HS-5 (cell line): ENCODE measurements at regions not wholly inside any gene's neighbourhood (a gene's known extent, or its start where the extent isn't known, plus 50 kb on each side); places are given as distances from the start of the nearest gene placed in this dataset.

Experiments
- DNase-seq: peaks from one replicate; pipeline ENCODE4 v3.0.0-alpha.2; 2012; ENCODE audit warnings: low read depth

GRCh38 chr21:28235169-28235895 lies 757.3 kb downstream of the LTN1 start:
- DNase-seq, result no peak

GRCh38 chr21:28234326-28234725 lies 758.4 kb downstream of the LTN1 start:
- no peak for DNase-seq

GRCh38 chr21:28233536-28234220 lies 759.0 kb downstream of the LTN1 start:
- no peak for DNase-seq

GRCh38 chr21:28230559-28230958 lies 762.1 kb downstream of the LTN1 start:
- peak; percentile 31 for DNase-seq

- DNase-seq, result peak; percentile 81
These were observed 762.9 kb downstream of the LTN1 start for GRCh38 chr21:28229814-28230213.

GRCh38 chr21:28228636-28228995 lies 764.1 kb downstream of the LTN1 start:
- no peak for DNase-seq

- DNase-seq, result no peak
These were observed 764.6 kb downstream of the LTN1 start for GRCh38 chr21:28227881-28228635.

GRCh38 chr21:28226563-28226962 lies 766.1 kb downstream of the LTN1 start:
- no peak for DNase-seq

GRCh38 chr21:28224191-28224726 lies 768.4 kb downstream of the LTN1 start:
- no peak for DNase-seq

- DNase-seq, result no peak
These were observed 770.7 kb downstream of the LTN1 start for GRCh38 chr21:28221984-28222383.

- no peak for DNase-seq
These were observed 772.0 kb downstream of the LTN1 start for GRCh38 chr21:28220680-28221079.

- DNase-seq, result no peak
These were observed 775.6 kb downstream of the LTN1 start for GRCh38 chr21:28216976-28217523.

- peak; percentile 30 for DNase-seq
These were observed 777.3 kb downstream of the LTN1 start for GRCh38 chr21:28215214-28215954.

GRCh38 chr21:28214786-28215185 lies 777.9 kb downstream of the LTN1 start:
- DNase-seq, result no peak

GRCh38 chr21:28213261-28213660 lies 779.4 kb downstream of the LTN1 start:
- DNase-seq, result no peak

GRCh38 chr21:28212061-28212460 lies 780.6 kb downstream of the LTN1 start:
- DNase-seq, result no peak

GRCh38 chr21:28207436-28208173 lies 785.1 kb downstream of the LTN1 start:
- DNase-seq, result peak; percentile 61

- no peak for DNase-seq
These were observed 792.0 kb downstream of the LTN1 start for GRCh38 chr21:28200726-28201125.

- DNase-seq, result no peak
These were observed 795.7 kb downstream of the LTN1 start for GRCh38 chr21:28196981-28197380.

GRCh38 chr21:28193189-28193588 lies 799.5 kb downstream of the LTN1 start:
- DNase-seq, result no peak

GRCh38 chr21:28186604-28187003 lies 806.1 kb downstream of the LTN1 start:
- DNase-seq, result no peak
